ENCODE measurements at regions not wholly inside any gene's neighbourhood (a gene's known extent, or its start where the extent isn't known, plus 50 kb on each side); places are given as distances from the start of the nearest gene placed in this dataset.

- in situ Hi-C loops (cut with HindIII; ENCODE audit: low sequenced_read_pairs): no loop called here
Measured at GRCh38 chr4:157889788-157890187, 283.0 kb downstream of the GASK1B start.

DNA sequence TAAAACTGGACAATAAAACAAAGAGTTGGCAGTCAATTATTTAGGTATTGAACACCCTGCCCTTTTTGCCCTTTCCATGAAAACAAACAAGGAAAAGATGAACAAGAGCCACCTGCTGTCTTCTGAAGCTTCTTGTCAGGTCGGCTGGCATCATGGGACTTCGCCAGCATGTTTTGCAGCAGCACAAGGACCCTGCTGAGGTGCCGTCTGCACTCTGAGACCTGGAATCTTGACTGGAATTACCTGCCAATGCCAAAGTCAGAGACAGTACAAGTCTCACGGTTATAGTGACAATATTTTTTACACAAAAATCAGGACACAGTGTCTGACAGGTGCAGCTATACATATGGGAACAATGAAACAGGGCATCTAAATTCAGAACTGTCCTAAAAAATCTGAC lies 284.5 kb downstream of the GASK1B start:
- in situ Hi-C loops (cut with HindIII; ENCODE audit: low sequenced_read_pairs): no loop called here

DNA sequence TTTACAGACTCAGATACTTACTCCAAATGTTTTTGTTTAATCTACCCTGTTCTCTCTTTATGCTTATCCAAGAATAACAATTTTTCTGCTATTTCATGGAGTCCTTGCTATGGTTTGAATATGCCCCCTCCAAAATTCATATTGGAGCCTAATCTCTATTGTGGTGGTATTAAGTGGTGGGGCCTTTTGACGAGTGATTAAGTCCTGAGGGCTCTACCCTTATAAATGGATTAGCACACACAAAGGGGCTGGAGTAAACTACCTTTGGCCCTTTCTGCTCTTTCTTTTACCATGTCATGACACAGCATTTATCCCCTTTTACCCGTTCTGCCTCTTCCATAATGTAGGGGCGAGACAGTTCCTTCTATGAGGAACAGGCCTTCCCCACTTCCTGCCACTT lies 285.5 kb downstream of the GASK1B start:
- in situ Hi-C loops (cut with HindIII; ENCODE audit: low sequenced_read_pairs): no loop called here

- in situ Hi-C loops (cut with HindIII; ENCODE audit: low sequenced_read_pairs): no loop called here
Measured at GRCh38 chr4:157886645-157887044, 286.2 kb downstream of the GASK1B start.

DNA sequence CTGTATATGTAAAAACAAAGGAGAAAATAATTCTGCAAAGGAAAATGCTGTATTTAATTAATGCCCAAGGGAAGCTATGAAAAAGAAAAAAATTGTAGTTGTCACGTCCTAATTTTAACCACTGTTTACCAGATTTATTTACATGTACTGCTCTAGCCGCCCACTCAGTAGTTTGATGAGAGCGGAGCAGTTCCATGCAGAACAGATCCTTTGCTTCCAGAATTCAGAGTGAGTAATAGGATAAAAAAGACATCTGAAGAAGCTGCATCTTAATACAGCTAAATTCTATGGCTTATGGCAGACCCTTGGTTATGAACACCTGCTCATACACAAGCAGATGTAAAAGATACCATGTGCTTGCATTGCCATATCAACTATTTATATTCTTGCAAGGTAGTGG lies 287.0 kb downstream of the GASK1B start:
- in situ Hi-C loops (cut with HindIII; ENCODE audit: low sequenced_read_pairs): no loop called here

DNA sequence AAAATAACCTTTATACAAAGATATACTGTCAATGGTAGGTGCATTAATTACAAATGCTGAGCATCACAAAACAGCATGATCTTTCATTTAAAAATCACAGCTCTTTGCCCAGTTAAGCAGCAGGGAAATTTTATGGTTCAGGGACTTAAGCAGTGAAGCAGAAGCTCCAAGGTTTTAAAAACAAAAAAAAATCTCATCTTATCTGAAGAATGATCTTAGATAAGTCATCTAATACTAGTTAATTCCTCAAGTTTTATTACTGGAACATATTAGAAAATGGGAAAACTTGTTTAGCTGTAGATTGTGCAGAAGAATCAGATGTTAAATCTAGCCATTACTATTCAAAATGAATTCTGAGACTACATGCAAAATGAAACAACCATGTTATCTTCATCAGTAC lies 289.9 kb downstream of the GASK1B start:
- in situ Hi-C loops (cut with HindIII; ENCODE audit: low sequenced_read_pairs): no loop called here

DNA sequence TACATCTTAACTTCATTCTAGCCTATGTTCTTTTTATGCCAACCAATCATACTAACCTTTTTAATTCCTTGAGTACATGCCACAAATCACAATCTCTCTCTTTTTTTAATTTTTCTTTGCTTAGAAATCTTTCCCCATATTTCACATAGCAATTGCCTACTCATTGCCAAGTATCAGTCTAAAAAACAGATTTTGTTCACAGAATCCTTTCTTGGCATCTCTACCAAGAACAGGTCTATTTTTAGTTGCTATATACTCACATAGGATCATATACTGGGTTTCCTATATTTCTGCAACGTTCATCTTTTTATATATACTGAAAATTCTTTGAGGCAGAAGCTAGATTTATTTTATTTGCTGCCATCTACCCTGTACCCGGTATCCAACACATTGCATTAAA lies 292.1 kb downstream of the GASK1B start:
- in situ Hi-C loops (cut with HindIII; ENCODE audit: low sequenced_read_pairs): no loop called here

GRCh38 chr4:157854819-157855218 lies 318.0 kb downstream of the GASK1B start:
- in situ Hi-C loops (cut with HindIII; ENCODE audit: low sequenced_read_pairs): no loop called here

DNA sequence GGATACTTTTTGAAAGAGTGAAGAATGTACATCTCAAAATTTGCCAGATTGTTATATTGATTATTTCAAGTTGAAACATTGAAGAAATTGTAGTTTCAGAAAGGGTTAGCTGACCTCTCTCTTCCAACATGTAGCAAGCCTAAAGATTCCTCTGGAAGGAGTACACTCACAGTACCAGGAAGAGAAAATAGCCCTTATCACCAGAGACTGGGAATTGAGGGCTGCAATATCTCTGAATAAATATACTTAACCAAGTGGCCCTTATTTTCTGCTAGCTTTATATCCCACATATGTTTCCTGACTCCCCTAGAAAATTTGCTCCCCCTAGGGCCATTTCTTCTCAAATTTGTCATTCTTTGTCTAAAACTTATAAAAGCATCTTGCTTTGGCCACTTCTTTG lies 332.2 kb downstream of the GASK1B start:
- in situ Hi-C loops (cut with HindIII; ENCODE audit: low sequenced_read_pairs): no loop called here

- in situ Hi-C loops (cut with HindIII; ENCODE audit: low sequenced_read_pairs): no loop called here
Measured at GRCh38 chr4:157840034-157840433, 332.8 kb downstream of the GASK1B start.

DNA sequence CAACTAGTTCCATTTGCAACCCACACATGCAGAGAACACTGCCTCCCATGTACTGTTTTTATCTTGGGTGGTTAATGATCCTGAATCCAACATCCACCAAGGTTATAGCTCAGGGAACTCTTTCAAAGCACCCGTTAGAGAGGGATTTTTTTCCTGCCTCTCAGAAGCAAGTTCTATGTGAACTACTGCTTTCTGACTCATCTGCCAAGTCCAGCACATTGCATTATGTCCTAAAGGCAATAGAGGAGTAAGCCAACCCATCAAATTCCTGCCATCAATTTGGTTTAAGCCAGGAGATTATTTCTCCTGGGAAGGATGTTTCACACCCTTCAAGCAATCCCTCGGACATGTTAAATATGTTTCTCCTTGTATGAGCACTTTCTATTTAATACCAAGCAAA lies 334.5 kb downstream of the GASK1B start:
- in situ Hi-C loops (cut with HindIII; ENCODE audit: low sequenced_read_pairs): no loop called here

GRCh38 chr4:157837071-157837703 lies 335.6 kb downstream of the GASK1B start:
- in situ Hi-C loops (cut with HindIII; ENCODE audit: low sequenced_read_pairs): no loop called here

- in situ Hi-C loops (cut with HindIII; ENCODE audit: low sequenced_read_pairs): no loop called here
Measured at GRCh38 chr4:157832596-157832995, 340.2 kb downstream of the GASK1B start.

DNA sequence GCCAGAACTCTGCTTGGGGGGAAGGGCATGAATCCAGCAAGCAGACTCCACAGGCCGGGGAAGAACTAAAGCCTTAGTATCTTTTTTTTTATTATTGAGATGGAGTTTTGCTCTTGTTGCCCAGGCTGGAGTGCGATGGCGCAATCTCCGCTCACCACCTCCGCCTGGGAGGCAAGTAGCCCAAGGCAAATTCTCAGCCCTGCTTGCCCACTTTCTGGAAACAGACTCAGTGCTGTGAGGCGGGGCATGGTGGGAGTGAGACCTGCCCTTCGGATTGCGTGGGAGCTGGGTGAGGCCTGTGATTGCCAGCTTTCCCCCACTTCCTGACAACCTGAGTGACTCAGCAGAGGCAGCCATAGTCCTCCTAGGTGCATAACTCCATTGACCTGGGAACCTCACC lies 348.8 kb downstream of the GASK1B start:
- in situ Hi-C loops (cut with HindIII; ENCODE audit: low sequenced_read_pairs): no loop called here

DNA sequence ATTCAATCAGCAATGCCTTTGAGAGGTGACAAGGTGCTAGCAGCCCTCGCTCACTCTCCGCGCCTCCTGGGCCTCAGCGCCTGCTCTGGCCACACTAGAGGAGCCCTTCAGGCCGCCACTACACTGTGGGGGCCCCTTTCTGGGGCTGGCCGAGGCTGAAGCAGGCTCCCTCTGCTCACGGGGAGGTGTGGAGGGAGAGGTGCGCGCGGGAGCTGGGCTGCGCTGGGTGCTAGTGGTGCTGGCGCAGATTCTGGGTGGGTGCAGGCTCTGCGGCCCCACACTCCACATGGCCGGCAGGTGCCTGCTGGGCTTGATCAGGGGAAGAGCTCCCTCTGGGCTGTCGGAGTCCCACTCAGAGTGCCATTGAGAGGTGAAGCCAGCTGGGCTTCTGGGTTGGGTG lies 351.0 kb downstream of the GASK1B start:
- in situ Hi-C loops (cut with HindIII; ENCODE audit: low sequenced_read_pairs): no loop called here

DNA sequence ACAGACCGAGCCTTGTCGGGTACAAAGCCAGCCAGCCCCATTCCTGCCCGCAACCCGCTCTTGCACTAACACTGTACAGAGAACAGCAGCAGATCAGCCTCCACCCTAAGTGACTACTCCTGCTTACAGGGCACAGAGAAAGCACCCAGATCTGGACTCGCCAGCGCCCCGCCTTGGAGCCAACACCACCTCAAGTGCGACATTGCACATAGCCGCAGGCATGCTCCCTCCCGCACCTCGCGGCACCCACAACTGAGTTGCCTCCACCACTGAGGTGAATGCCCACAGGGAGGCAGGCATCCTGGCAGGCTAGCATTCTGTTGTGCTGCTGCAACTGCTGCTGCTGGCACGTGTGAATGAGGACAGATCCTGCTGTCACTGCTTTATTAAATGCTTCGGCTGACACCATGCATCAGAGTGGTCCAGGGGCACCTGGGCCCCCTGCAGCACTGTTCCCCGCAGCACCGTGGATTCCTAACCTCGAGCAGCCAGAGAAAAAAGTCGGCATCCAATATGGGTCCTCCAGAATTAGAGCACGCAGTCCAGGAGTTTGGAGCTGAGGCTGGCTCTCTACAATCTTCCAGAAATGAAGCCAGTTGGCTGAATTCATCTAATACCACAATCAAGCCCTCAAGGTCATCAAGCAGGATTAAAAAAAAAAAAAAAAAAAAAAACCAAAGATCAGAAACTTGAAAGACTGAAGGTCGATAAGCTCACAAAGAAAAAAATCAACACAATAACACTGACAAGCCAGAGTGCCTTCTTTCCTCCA lies 352.9 kb downstream of the GASK1B start:
- in situ Hi-C loops (cut with HindIII; ENCODE audit: low sequenced_read_pairs): no loop called here

- in situ Hi-C loops (cut with HindIII; ENCODE audit: low sequenced_read_pairs): no loop called here
Measured at GRCh38 chr4:157818946-157819692, 353.7 kb downstream of the GASK1B start.

DNA sequence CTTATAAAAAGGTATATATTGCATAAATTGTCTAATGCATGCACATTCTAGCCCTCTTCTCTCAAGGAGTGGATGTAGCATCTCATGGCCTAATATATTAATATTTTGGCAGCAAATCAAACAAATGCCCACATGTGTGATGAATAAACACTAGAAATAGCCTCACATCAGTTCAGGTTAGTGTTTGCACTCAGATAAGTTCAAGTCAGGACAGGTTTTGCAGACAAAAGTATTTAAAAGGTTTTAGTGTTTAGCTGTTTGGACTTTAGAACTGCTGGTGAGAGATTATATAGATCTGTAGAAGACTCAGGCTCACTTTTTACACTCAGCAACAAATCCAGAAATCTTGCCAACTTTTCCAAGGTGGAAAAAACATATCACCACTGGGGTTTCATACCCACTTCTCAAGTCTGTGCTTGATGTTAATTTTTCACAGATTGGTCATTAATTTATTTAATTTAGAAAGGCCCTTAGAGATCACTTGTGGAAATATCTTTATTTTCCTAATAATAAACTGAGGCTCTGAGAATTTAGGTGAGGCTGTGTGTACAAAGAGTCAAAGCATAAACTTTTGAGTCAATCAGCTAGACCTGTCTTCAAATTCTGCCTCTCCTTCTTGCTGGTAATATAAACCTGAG lies 362.6 kb downstream of the GASK1B start:
- in situ Hi-C loops (cut with HindIII; ENCODE audit: low sequenced_read_pairs): no loop called here

DNA sequence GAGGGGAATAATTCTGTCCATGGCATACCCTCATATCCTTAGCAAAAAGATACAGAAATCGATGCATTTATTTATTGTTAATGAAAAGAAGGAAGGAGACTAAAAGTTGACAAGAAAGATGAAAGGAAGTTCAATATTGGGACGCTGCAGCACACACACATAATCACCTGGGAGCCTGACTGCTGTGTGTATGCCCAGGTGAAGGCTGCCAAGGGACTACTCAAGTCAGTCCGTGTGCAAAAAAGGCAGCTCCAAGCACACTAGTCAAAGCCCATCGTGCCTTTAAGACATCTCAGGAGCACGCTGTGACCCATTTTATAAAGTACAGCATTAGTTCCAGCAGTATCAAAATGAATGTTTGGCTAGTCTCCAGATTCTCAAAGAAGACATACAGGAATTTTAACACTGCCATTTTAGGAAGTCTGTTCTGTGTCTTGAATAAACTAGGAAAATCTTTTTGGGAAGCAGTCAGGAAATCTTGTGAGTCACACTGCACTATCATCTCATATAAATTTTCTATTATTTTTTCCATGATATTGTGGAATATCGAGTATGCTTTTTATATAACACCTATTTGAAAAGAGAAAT lies 363.9 kb downstream of the GASK1B start:
- in situ Hi-C loops (cut with HindIII; ENCODE audit: low sequenced_read_pairs): no loop called here

GRCh38 chr4:157806184-157806583 lies 366.6 kb downstream of the GASK1B start:
- in situ Hi-C loops (cut with HindIII; ENCODE audit: low sequenced_read_pairs): no loop called here

- in situ Hi-C loops (cut with HindIII; ENCODE audit: low sequenced_read_pairs): loop anchor here (5.0 kb wide), 1 partner anchor 88 kb away; no protein-coding TSS in a partner anchor
Measured at GRCh38 chr4:157804986-157805385, 367.8 kb downstream of the GASK1B start.
